ENCODE measurements at regions not wholly inside any gene's neighbourhood (a gene's known extent, or its start where the extent isn't known, plus 50 kb on each side); places are given as distances from the start of the nearest gene placed in this dataset.
"Not testable (repeated sequence)": the region's sequence is repeated elsewhere in the genome, so short reads cannot be mapped to it uniquely, and the experiment has no call there.

- Histone ChIP-seq H3K4me3 (replicated peaks; ENCODE audit: low read depth, low read length) (no peak overlapping the region), H3K36me3 (ENCODE audit: control insufficient read depth, insufficient read depth, low read length) (no peaks in the 10 kb centered on the region), H3K27me3 (replicated peaks; ENCODE audit: control insufficient read depth, insufficient read depth, low read length) (no peaks in the 10 kb centered on the region)
- TF ChIP-seq CTCF (IDR thresholded peaks at IDR 0.05; ENCODE audit: insufficient read depth, low read length, poor library complexity, severe bottlenecking): no peak
- DNase-seq (ENCODE audit: extremely low read depth, insufficient read length): no peak
Measured at GRCh38 chr5:174532455-174533453, 191.6 kb upstream of the MSX2 start.

- Histone ChIP-seq H3K4me3 (replicated peaks; ENCODE audit: low read depth, low read length) (no peak overlapping the region), H3K27me3 (replicated peaks; ENCODE audit: control insufficient read depth, insufficient read depth, low read length) (no peaks in the 10 kb centered on the region), H3K36me3 (ENCODE audit: control insufficient read depth, insufficient read depth, low read length) (no peaks in the 10 kb centered on the region)
- DNase-seq (ENCODE audit: extremely low read depth, insufficient read length): no peak
- no peak for TF ChIP-seq CTCF (IDR thresholded peaks at IDR 0.05; ENCODE audit: insufficient read depth, low read length, poor library complexity, severe bottlenecking)
Measured at GRCh38 chr5:174533751-174534241, 190.6 kb upstream of the MSX2 start.

GRCh38 chr5:174535669-174536068 lies 188.7 kb upstream of the MSX2 start:
- no peak for TF ChIP-seq CTCF (IDR thresholded peaks at IDR 0.05; ENCODE audit: insufficient read depth, low read length, poor library complexity, severe bottlenecking)
- no peak for DNase-seq (ENCODE audit: extremely low read depth, insufficient read length)
- H3K4me3 ChIP-seq (replicated peaks; ENCODE audit: low read depth, low read length): no peak overlapping the region
- H3K36me3 ChIP-seq (ENCODE audit: control insufficient read depth, insufficient read depth, low read length): no peaks in the 10 kb centered on the region
- H3K27me3 ChIP-seq (replicated peaks; ENCODE audit: control insufficient read depth, insufficient read depth, low read length): no peaks in the 10 kb centered on the region

- H3K27me3 ChIP-seq (replicated peaks; ENCODE audit: control insufficient read depth, insufficient read depth, low read length); H3K36me3 ChIP-seq (ENCODE audit: control insufficient read depth, insufficient read depth, low read length); DNase-seq (ENCODE audit: extremely low read depth, insufficient read length); H3K4me3 ChIP-seq (replicated peaks; ENCODE audit: low read depth, low read length): not testable (repeated sequence)
Measured at GRCh38 chr5:174539823-174540222, 184.6 kb upstream of the MSX2 start.

- no peak overlapping the region for H3K4me3 ChIP-seq (replicated peaks; ENCODE audit: low read depth, low read length)
- TF ChIP-seq CTCF (IDR thresholded peaks at IDR 0.05; ENCODE audit: insufficient read depth, low read length, poor library complexity, severe bottlenecking): no peak
- no peaks in the 10 kb centered on the region for H3K36me3 ChIP-seq (ENCODE audit: control insufficient read depth, insufficient read depth, low read length)
- no peaks in the 10 kb centered on the region for H3K27me3 ChIP-seq (replicated peaks; ENCODE audit: control insufficient read depth, insufficient read depth, low read length)
- DNase-seq (ENCODE audit: extremely low read depth, insufficient read length): no peak
Measured at GRCh38 chr5:174542037-174542436, 182.3 kb upstream of the MSX2 start.

- no peak overlapping the region for H3K4me3 ChIP-seq (replicated peaks; ENCODE audit: low read depth, low read length)
- H3K36me3 ChIP-seq (ENCODE audit: control insufficient read depth, insufficient read depth, low read length): no peaks in the 10 kb centered on the region
- DNase-seq (ENCODE audit: extremely low read depth, insufficient read length): no peak
- H3K27me3 ChIP-seq (replicated peaks; ENCODE audit: control insufficient read depth, insufficient read depth, low read length): no peaks in the 10 kb centered on the region
- TF ChIP-seq CTCF (IDR thresholded peaks at IDR 0.05; ENCODE audit: insufficient read depth, low read length, poor library complexity, severe bottlenecking): no peak
Measured at GRCh38 chr5:174542471-174542870, 181.9 kb upstream of the MSX2 start.

Data from GM06990 (cell line).